Iris pigment epithelial cell (primary cell): ENCODE measurements at regions not wholly inside any gene's neighbourhood (a gene's known extent, or its start where the extent isn't known, plus 50 kb on each side); places are given as distances from the start of the nearest gene placed in this dataset.

Experiments
- DNase-seq: peaks from one replicate; pipeline ENCODE4 v3.0.0-alpha.2; 2011; ENCODE audit warnings: low read depth

DNA sequence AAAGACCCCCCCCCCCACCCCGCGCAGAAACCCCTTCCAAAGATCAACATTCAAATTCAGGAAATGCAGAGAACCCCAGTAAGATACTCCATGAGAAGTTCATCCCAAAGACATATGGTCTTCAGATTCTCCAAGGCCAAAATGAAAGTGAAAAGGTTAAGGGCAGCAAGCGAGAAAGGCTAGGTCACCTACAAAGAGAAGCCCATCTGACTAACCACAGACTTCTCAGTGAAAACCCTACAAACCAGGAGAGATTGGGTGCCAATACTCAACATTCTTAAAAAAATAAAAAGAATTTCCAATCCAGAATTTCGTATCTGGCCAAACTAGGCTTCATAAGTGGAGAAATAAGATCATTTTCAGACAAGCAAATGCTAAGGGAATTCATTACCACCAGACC is 175.2 kb downstream of the RND3 start:
- DNase-seq: no peak

DNA sequence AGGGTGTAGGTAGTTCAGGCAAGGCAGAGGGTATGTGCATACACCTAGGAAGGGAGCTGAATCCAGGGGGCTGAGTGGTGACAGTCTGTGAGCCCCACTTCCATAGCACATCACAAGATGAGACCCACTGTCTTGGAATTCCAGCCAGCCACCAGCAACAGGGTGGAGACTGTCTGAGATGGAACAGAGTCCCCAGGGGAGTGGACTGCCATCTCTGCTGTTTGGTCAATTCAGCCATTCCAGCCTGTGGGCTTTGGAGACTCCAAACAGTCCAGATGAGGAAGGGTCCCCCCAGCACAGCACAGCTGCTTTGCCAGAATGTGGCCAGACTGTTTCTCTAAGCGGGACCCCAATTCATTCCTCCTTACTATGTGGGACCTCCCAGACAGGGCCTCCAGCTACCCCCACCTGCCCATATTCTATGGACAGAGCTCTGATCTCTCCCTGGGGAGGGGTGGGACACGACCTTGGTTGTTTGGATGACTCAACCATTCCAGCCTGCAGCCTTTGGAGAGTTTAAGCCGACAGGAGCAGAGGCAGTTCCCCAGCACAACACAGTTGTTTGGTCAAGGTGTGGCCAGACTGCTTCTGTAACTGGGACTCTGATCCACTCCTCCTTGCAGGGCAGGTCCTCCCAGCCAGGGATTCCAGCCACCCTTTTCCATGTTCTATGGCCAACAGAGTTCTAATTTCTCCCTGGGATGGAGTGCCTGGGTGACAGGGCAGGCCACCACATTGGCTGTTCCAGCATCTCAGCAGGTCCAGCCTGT is 178.0 kb downstream of the RND3 start:
- peak; percentile 49 for DNase-seq

DNA sequence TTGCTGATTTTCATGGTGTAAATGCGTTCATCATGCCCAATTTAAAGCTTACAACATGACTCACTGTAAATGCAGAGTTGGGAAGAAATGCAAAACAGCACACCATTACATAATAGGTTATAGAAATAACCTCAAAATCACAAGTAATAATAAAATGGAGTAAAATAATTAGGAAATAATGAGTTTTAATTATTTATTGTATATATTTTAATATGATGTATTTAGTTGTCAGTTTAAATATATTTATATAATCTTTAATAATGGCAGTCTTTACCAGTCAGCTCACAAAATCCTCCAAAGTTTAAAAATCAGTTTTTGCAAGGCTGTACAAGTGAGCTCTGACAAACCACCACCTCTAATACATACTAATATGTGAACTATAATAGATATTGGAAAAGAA is 180.2 kb downstream of the RND3 start:
- no peak for DNase-seq

DNA sequence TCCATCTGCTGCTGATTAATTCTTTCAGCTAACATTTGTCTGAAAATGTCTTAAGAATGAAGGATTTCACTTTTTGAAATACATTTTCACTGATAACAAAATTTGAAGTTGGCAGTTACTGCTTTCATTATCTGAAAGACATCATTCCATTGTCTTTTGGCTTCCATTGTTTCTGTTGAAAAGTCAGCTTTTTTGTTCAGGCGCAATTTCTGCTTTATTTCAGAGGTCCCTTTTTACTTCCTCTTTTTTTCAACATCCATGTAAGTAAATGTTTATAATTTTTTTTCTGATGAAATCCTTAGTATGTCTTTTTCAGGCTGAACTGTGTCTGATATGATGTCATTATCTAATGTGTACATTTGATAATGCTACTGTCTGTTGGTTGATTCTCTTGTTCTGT is 184.2 kb downstream of the RND3 start:
- peak; percentile 19 for DNase-seq

DNA sequence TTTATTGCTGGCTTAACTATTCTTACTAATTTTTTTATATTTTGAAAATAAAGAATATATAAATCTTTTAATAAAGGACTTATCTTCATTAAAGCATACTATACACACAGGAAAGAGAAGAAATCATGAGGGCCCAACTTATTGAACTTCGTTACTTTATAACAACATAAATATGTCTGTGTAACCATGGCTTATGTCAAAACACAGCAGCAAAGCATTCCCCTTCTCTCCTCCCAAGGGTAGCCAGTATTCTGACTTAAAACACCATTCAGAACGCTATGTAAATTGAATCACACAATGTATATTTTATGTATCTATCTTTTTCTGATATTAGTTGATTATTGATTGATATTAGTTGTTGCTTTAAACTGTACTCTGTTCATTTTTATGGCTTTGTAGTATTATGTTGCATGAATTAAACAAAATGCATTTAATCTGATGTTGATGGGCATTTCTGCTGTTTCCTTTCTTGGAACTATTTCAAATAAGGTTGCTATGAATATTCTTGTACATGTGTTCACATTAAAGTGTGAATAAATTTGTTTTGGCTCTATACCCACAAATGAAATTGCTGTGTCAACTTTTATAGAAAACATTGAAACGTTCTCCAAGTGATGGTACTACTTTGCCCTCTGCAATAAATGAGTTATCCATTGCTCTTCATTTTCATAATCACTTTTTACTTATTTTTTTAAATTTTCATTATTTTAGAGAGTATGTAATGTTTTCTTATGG is 188.7 kb downstream of the RND3 start:
- DNase-seq: no peak

DNA sequence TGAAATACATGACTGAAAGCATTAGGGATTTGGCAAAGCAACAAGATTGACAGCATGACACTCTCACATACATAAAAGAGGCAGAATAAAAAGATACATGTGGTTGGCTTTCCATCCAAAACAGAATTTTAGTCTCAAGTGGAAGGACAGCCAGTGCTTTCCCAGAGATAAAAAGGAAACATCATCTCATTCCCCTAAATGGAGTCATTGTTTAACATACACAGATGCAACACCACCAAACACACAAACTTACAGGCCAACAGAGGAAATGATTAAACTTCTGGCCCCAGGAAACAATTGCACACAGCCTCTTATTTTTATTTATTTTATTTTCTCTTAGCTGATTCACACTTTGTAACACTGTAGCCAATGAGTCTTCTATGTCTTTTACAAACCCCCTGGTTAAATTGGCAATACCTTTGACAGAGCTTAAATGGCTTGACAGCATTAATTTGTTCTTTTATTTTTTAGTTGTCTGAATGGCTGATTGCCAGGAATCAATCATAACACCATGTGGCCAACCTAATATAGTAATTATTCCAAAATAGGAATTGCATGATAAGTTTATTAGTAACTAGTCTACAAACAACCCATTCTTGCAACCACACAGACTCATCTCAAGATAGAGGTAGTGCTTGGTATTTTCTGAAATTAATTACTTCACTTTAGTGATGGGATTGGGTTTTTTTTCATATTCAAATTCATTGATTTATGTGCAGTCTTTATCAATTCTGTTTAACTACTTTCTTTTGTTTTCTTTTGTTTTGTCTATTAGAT is 190.5 kb downstream of the RND3 start:
- peak; percentile 82 for DNase-seq

DNA sequence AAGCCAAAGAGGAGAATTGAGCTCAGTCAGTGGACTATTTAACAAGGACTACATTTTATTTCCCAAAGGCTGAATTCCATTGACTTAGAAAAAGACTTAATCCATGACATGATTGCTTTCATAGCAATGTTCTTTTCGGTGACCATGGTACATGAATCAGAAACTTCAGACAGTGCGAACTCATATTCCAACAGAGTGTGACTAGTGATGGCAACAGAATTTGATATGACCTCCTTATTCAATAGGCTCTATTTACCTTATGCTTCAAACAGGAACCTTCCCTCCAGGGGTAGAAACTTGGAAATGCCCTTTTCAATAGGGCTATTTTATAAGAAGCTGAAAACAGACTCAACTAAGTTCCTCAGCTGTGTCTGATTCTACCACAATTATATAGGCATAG is 191.9 kb downstream of the RND3 start:
- no peak for DNase-seq

DNA sequence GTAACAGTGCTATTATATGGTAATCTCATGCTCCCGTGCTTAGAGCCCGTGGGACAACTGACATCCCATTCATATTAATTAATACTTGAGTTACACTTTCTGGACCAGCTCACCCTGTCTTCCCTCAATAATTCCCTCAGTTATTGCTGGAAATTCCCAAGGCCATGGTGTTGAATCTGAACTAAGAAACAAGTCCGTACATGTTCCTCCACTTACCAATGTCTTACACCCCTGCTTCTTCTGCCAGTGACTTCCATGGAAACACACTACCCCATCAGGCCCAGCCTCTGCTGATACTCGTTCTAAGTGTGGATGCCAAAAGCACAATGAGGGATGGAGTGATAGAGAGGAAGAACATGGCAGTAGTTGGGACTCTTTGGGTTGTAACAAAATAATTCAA is 193.7 kb downstream of the RND3 start:
- no peak for DNase-seq

DNA sequence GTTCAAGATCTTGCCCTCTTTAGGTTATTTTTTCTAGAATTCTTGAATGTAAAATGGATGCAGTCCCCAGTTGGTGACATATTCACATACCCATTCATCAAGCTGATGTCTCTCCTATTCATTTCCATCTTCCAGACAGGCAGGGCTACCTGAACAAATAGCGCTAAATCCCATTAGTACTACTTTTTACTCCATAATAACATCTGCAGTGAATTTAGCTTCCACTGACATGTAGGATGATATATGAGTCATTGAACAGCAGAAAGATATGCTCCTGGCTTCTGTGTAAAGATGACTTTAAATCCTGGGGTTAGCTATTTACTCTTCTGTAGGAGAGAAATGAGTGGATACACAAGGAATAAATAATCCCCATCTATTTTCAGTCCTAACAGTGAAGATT is 194.7 kb downstream of the RND3 start:
- DNase-seq: peak; percentile 62

DNA sequence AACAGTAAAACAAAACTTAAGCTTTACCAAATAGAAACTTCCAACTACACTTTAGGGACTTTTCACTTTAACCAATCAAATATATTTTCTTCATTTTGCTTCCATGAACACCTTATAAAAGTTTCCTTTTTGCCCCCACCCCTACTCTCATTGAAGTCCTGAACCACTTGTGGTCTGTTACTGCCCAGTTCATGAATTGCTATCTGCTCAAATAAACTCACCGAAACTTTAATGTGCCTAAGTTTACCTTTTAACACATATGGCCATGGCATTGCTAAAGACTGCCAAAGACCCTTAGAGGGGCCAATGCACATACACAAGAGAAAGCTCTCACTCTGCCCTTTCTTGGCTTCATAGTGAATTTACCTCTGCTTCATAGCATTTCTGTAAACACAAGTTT is 195.3 kb downstream of the RND3 start:
- no peak for DNase-seq

DNA sequence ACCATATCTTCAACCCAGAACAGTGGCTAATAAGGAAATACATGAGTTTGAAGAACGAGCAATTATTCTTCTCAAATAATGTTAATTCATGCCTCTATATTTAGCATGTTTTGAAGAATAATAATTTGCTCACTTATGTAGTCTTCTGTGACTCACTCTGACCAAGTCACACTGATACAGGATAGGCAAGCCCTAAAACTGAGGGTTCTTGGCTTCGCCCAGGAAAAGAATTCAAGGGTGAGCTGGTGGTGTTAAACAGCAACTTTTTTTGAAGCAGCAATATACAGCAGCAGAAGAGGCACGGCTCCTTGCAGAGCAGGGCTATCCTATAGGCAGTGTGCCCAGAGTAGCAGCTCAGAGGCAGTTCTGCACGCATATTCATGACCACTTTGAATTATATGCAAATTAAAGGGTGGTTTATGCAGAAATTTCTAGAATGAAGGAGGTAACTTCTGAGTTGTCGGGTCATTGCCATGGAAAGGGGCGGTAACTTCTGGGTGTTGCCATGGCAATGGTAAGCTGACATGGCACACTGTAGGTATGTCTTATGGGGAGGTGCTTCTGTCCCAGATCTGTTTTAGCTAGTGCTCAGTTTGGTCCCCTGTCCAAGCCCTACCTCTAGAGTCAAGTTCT is 200.6 kb downstream of the RND3 start:
- no peak for DNase-seq

DNA sequence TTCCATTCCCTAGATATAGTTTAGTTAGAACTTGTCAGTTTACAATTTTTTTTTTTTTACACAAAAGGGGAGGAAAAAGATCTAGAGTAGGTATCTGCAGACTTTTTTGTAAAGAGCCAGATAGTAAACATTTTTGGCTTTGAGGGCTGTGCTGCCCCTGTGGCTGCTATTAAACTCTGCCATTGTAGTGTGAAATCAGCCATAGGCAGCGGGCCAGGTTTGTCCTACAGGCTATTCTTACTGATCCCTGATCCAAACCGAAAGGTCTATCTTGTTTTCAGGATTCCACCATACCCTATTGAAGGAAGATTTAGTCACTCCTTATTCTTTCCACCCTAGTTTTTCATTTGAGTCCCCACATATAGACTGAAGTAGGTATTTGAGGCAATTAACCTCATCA is 203.4 kb downstream of the RND3 start:
- DNase-seq: no peak

DNA sequence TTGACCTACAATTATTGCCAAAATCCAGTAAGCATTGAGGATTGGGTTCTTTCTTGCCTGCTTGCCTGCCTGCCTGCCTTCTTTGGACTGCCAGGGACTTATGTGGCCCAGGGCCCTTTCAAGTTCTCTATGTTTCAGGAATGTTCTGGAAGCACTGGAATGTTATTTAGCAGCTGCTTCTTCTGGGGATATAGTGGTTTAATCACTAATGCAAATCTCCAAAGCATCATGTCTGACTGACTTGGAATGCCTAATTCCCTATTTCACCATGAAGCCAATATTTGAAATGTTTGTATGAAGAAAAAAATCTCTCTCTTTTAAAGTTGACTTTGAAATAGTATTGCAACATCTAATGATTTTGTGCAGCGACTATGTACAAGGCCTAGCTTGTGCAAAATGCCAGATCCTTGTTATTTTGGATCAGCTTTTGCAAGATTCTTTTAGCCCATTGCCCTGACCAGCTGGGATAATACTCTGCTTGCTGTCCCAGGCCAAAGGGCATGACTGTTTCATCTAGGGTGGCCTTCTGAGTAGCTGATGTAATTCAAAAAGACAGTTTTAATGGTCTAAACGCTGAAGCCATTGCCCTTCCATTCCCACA is 204.6 kb downstream of the RND3 start:
- peak; percentile 32 for DNase-seq

DNA sequence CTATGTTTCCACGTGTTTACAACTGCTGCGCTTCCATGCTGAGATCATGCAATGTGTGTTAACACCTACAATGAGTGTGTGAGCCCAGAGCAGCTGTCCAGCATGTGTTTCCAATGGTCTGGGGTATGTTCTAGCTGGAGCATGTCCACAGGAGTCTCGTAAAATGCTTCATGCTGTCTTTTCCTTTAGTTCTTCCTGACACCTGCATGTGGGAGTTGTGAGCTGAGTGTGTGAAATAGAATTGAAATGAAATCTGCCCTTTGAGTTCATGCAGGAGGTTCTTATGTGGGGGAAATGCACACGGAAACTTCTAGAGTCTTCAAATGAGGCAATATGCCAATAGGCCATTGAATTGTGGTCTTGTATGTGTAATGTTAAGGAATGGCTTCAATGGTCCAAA is 205.1 kb downstream of the RND3 start:
- peak; percentile 24 for DNase-seq

DNA sequence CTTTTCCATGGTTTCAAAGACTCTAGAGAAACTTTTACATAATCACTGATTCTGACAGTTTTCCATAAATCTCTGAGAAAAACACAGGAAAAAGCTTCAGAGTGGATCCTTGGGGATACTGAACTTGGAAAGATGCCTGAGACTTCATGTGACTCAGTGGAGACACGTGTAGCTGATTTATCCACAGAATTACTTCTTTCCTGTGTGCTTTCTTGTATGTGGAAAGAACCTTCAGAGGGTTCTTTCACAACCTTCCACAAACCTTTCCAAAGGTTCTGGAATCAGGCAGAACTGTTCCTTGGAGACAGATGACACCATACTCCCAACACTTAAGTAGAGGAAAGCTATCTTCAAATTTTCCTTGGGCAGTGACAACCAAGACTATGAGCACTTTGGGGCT is 207.2 kb downstream of the RND3 start:
- DNase-seq: peak; percentile 78

DNA sequence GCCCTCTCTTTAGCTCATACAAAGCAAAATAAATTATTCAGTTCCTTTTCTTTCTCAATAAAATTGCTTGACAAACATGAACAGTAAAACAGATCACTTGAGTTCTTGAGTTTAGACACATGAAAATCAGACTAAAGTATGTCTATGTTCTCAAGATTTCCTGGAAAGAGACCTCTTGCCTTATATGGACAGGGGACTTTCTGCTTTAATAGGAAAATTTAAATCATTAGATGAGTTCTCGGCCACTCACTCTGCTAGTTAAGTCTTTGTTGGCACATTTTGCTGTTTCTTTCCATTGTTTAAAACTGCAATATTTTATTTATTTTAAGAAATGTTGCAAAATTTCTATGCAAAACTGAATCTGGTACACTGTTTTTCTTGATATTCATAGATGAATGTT is 207.8 kb downstream of the RND3 start:
- no peak for DNase-seq

DNA sequence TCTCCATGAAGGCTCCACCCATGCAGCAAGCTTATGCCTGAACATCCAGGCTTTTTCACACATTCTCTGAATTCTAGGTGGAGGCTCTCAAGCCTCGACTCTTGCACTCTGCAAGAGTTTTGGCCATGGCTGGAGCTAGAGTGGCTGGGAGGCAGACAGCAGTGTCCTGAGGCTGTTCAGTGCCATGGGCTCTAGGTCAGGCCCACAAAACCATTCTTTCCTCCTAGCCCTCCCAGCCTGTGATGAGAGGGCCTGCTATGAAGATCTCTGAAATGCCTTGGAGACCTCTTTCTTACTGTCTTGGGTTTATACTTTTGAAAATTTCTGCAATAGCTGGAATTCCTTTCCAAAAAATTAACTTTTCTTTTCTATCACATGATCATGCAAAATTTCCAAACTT is 210.7 kb downstream of the RND3 start:
- no peak for DNase-seq

DNA sequence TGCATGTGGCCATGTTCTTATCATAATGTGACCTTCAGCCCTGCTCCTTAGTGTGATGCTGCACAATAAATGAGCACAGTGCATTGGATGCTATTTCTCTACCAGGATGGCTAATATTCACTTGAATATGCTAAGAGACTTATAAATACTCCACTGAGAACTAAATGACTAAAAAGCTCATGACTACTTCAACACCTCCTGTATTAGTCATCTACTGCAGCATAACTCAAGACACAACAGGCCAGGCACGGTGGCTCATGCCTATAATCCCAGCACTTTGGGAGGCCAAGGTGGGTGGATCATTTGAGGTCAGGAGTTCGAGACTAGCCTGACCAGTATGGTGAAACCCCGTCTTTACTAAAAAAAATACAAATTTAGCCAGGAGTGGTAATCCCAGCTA is 213.4 kb downstream of the RND3 start:
- peak; percentile 63 for DNase-seq

DNA sequence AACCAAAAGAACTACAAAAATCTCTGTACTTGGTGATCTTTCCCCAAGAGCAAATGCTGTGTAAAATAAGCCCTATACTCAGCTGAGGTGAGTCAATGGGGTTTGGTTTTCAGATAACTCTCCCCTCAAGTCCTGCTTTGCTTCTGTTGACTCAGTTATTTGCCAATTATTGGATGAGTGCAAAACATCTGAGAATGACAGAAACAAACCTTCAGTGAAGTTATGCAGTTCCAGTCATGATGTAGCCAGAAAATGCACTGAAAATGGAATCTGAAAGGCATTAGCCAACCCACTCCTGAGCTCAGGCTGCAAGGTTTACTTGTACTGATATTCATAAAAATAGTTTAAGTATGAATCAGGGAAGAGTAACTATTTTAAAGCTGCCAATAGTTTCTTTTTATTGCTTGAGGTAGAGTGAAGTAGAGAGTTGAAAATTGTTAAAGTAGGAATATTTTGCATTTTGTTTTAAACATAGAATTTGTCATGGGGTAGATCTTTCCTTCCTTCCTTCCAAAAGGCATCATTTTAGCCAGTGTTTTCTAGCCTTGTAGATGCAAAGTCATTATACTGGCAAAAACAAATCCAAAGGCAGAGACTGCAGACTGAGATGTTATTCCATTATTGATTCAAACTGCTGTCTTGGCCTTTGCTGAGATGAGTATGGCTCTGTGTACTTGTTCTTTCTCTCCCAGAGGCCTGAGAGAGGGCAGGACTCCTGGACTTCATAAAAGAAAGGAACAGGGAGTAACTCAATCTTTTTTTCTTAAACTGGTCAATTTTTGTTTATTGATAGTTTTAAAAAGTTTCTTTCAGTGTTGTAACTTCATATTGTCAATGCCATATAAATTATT is 215.3 kb downstream of the RND3 start:
- peak; percentile 95 for DNase-seq

DNA sequence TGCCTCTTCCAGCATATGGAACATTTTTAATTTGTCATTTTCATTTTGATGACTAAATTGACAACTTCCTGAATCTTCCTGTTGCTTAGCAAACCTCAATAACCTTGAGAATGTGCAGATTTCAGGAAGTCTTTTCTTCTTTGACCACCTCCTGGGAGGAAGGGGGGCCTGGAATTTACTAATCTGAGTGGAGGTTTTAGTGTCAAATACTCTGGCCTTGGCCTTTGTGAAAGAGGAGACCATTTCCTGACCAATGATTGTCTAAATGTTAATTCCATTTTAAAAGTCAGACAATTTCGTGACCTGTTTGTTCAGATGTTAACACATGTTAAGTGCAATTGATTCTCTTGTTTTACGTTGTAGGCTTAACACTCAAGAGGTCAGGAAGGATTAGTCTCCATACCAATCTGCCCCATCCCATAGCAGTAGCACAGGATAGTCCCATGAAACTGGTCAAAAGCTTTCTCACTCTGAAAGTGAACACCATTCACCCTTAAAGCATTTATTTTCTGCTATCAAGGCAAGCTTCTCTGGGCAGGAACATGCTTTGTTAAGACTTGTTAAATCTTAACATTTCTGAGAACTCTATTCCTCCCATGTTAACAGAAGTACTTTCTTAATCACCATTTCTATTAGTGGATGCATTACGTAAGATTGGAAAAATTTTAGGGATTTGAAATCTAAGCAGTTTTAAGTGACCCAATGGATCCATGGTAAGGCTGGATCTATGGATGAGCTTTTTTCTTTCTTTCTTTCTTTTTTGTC is 219.6 kb downstream of the RND3 start:
- DNase-seq: no peak
